K562 (cell line): ENCODE measurements at regions not wholly inside any gene's neighbourhood (a gene's known extent, or its start where the extent isn't known, plus 50 kb on each side); places are given as distances from the start of the nearest gene placed in this dataset.

ENCODE experiments used
- ATAC-seq: fragments of 200-7000 bp; cut with Tn5 transposase; 3 replicates; pipeline ENCODE4 v1.9.1; 2020; ENCODE audit warnings: moderate library complexity
- BruUV-seq: library from RNA; stranded (reverse); fragments of 400-500 nt; replicated peaks from 2 replicates; lab custom pipeline; 2021; lab: Mats Ljungman, UMichigan
- CTCF ChIA-PET: fragments of 300-600 bp; formaldehyde crosslinking; extraction: SDS; loops from one replicate; lab custom pipeline; 2021; ENCODE audit warnings: low intra/inter-chr PET ratio; lab: Yijun Ruan, JAX
- POLR2A ChIA-PET: fragments of 300-600, 350-650 bp; sonication (Branson Sonifier 250); formaldehyde crosslinking; extraction: SDS; loops from one replicate; lab custom pipeline; 2021; ENCODE audit warnings: antibody characterized with exemption, inconsistent platforms; lab: Yijun Ruan, JAX
- DNase-seq, 4 experiments: peaks; one replicate each; pipeline versions ENCODE4 v3.0.0 to v3.0.0-alpha.2; 2011 to 2018; ENCODE audit warnings: low spot score in 3 of 4, mixed read lengths in 3 of 4; ENCODE audit errors: extremely low read depth in 1 of 4
- FAIRE-seq: peaks from 2 replicates; lab custom pipeline; 2011; peaks lifted over from hg19 to GRCh38; lab: Jason Lieb, UNC
- H2AFZ ChIP-seq: 2 replicates; pipeline ENCODE4 v1.6.0; 2011; ENCODE audit warnings: low read depth, low read length, control low read depth, inconsistent platforms
- H3K27ac ChIP-seq: fragments of 200-600 bp; 3 replicates; pipeline ENCODE4 v1.8.0; 2011; ENCODE audit warnings: low read depth, mild to moderate bottlenecking, control low read depth, inconsistent platforms, low read length, moderate library complexity, mixed read lengths; ENCODE audit errors: extremely low read depth
- H3K27me3 ChIP-seq, 2 experiments: fragments of 300-600 bp in 1 of 2; 2 replicates in 1 of 2; 3 replicates in 1 of 2; pipeline versions ENCODE4 v1.6.0 to v1.8.0; 2011; ENCODE audit warnings: inconsistent platforms in 2 of 2, low read length in 2 of 2, mild to moderate bottlenecking in 1 of 2, mixed read lengths in 1 of 2, moderate library complexity in 1 of 2; ENCODE audit not compliant: control insufficient read depth in 2 of 2, insufficient read depth in 2 of 2
- H3K36me3 ChIP-seq: fragments of 300-600 bp; 3 replicates; pipeline ENCODE4 v1.8.0; 2011; ENCODE audit warnings: mild to moderate bottlenecking, low read length, inconsistent platforms; ENCODE audit not compliant: control insufficient read depth, insufficient read depth
- H3K4me1 ChIP-seq, 2 experiments: fragments of 200-600 bp in 1 of 2; replicated peaks in 1 of 2; 2 replicates in 1 of 2; 3 replicates in 1 of 2; pipeline versions ENCODE4 v1.5.1 to v1.8.0; 2011; ENCODE audit warnings: inconsistent platforms in 2 of 2, low read length in 2 of 2, mild to moderate bottlenecking in 1 of 2, mixed read lengths in 1 of 2, moderate library complexity in 1 of 2; ENCODE audit not compliant: control insufficient read depth in 2 of 2, insufficient read depth in 2 of 2
- H3K4me2 ChIP-seq: 2 replicates; pipeline ENCODE4 v1.6.1; 2011; ENCODE audit warnings: low read length, control low read depth, inconsistent platforms, mixed read lengths; ENCODE audit not compliant: insufficient read depth
- H3K4me3 ChIP-seq: fragments of 200-600 bp; sonication (generic), shearing (Covaris generic); 2 replicates; pipeline ENCODE4 v1.5.1; 2016; ENCODE audit warnings: control low read depth, inconsistent platforms
- H3K79me2 ChIP-seq: fragments of 200-600 bp; 3 replicates; pipeline ENCODE4 v1.8.0; 2011; ENCODE audit warnings: low read length, inconsistent platforms; ENCODE audit not compliant: control insufficient read depth, insufficient read depth
- H3K9ac ChIP-seq, 2 experiments: 2 replicates each; pipeline versions ENCODE4 v1.6.0 to v1.6.1; 2011; ENCODE audit warnings: low read depth in 2 of 2, low read length in 2 of 2, control low read depth in 1 of 2, inconsistent platforms in 1 of 2, mild to moderate bottlenecking in 1 of 2, mixed read lengths in 1 of 2; ENCODE audit not compliant: insufficient read depth in 1 of 2
- H3K9me1 ChIP-seq: one replicate; pipeline ENCODE4 v1.6.0; 2011; ENCODE audit warnings: inconsistent platforms, mild to moderate bottlenecking, low read length, moderate library complexity; ENCODE audit not compliant: control insufficient read depth, insufficient read depth
- H3K9me3 ChIP-seq: replicated peaks from 2 replicates; pipeline ENCODE4 v1.5.1; 2011; ENCODE audit warnings: low read depth, low read length, inconsistent platforms; ENCODE audit not compliant: control insufficient read depth, insufficient read depth
- H4K20me1 ChIP-seq: replicated peaks from 2 replicates; pipeline ENCODE4 v1.6.1; 2011; ENCODE audit warnings: low read length, inconsistent platforms, mixed read lengths; ENCODE audit not compliant: control insufficient read depth, insufficient read depth
- C11orf30 ChIP-seq: fragments of 450-650 bp; IDR thresholded peaks from 2 replicates; pipeline ENCODE4 v1.6.1; 2016; ENCODE audit warnings: low read depth, mild to moderate bottlenecking
- PTBP1 ChIP-seq: fragments of 200-400 bp; formaldehyde crosslinking; IDR thresholded peaks from 2 replicates; pipeline ENCODE4 v1.6.1; 2017; ENCODE audit warnings: low read depth, low read length
- SETDB1 ChIP-seq: IDR thresholded peaks from one replicate; pipeline ENCODE4 v1.6.1; 2012; ENCODE audit warnings: low read length, control low read depth, inconsistent platforms
- SIRT6 ChIP-seq: IDR thresholded peaks from one replicate; pipeline ENCODE4 v1.6.1; 2012; ENCODE audit warnings: low read depth, mild to moderate bottlenecking, control low read depth, inconsistent platforms, low read length, moderate library complexity
- SPI1 ChIP-seq: IDR thresholded peaks from 2 replicates; pipeline ENCODE4 v1.6.1; 2011; ENCODE audit warnings: low read depth, low read length, control low read depth, borderline replicate concordance
- WGBS: fragments of 100-300 bp; shearing (Covaris generic); methylation state at CpG from one replicate; pipeline ENCODE4 v1.1.6; 2016; ENCODE audit warnings: low coverage, mixed read lengths; ENCODE audit not compliant: insufficient coverage; ENCODE audit errors: missing lambda C conversion rate; 5-methylcytosine and 5-hydroxymethylcytosine counted together
- in situ Hi-C: fragments of 300-500 bp; cut with MboI; formaldehyde crosslinking; loops from 4 replicates; pipeline ENCODE4 v1.15.0; 2018; ENCODE audit warnings: inconsistent platforms, mixed read lengths
- intact Hi-C: fragments of 100-400 bp; cut with micrococcal nuclease; formaldehyde crosslinking; loops from 2 replicates; pipeline ENCODE4 v1.14.2; 2022
- TF ChIP-seq, protein P1 (sequence below): fragments of 450-650 bp; IDR thresholded peaks from 2 replicates; pipeline ENCODE4 v1.6.1; 2017; ENCODE audit warnings: antibody characterized with exemption

DNA sequence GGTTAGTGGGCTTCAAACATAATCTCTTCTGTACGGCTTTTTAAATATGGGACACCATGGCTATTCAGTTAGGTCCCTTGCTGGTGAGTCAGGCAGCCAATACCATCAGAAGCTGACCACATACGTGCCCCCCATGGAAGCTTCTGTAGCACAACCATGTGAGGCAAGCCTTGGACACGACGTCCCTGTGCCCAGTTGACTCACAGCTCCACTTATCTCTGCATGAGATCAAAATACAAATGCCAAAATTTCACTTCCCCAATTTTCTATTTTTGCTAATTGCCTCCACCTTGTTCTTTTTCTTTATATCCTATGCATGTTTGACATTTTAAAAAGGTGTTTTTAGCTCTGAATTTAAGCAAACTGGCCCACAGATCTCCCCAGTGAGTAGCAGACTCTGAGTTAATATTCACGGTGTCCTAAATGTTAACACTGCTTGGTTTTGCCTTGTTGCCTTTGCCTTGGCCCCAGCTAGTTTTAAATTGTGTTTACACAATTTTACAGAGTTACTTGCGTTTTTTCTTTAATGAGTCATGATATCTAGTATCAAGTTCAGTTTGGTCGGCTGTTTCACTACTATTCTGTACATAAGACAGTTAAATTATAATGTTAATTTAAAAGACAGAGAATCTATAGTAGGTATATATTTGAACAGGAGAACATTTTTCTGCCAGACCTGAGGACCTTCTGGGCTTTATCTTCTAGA is 77.5 kb downstream of the CDCA7 start:
- CTCF ChIA-PET = no interaction called here
- FAIRE-seq = peak; percentile 19
- no peak overlapping the region for H2AFZ ChIP-seq
- POLR2A ChIA-PET = no interaction called here
- TF ChIP-seq SPI1 (peak; percentile 74; the same call in 1 of the 2 replicates), PTBP1 (no peak), SIRT6 (no peak), C11orf30 (no peak), SETDB1 (no peak)
- TF ChIP-seq, protein P1, sequence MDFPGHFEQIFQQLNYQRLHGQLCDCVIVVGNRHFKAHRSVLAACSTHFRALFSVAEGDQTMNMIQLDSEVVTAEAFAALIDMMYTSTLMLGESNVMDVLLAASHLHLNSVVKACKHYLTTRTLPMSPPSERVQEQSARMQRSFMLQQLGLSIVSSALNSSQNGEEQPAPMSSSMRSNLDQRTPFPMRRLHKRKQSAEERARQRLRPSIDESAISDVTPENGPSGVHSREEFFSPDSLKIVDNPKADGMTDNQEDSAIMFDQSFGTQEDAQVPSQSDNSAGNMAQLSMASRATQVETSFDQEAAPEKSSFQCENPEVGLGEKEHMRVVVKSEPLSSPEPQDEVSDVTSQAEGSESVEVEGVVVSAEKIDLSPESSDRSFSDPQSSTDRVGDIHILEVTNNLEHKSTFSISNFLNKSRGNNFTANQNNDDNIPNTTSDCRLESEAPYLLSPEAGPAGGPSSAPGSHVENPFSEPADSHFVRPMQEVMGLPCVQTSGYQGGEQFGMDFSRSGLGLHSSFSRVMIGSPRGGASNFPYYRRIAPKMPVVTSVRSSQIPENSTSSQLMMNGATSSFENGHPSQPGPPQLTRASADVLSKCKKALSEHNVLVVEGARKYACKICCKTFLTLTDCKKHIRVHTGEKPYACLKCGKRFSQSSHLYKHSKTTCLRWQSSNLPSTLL = no peak
- H4K20me1 ChIP-seq = no peaks in the 10 kb centered on the region
- no peaks in the 10 kb centered on the region for H3K4me1 ChIP-seq
- H3K4me2 ChIP-seq = no peak overlapping the region
- H3K79me2 ChIP-seq = no peaks in the 10 kb centered on the region
- no peak overlapping the region for H3K4me3 ChIP-seq
- peaks cover 34 to 53% of the 10 kb centered on the region in 2 experiments for H3K27me3 ChIP-seq
- H3K9me3 ChIP-seq = no peaks in the 10 kb centered on the region
- no peaks in the 10 kb centered on the region for H3K36me3 ChIP-seq
- in situ Hi-C loops = no loop called here
- ATAC-seq = no peak
- H3K9me1 ChIP-seq = no peaks in the 10 kb centered on the region
- H3K27ac ChIP-seq = no peak overlapping the region
- no peak overlapping the region for H3K9ac ChIP-seq
- no peak for DNase-seq
- intact Hi-C loops = no loop called here
- no TSS peak for BruUV-seq
- WGBS = 0% methylated on average over 7 of the region's 7 CpGs
